H1 (cell line): ENCODE measurements at regions not wholly inside any gene's neighbourhood (a gene's known extent, or its start where the extent isn't known, plus 50 kb on each side); places are given as distances from the start of the nearest gene placed in this dataset.

Source experiments
- CTCF ChIA-PET: fragments of 300-600 bp; sonication (Branson Sonifier 250); formaldehyde crosslinking; loops from one replicate; lab custom pipeline; 2021; ENCODE audit not compliant: partially characterized antibody; lab: Charles Lee
- POLR2A ChIA-PET: fragments of 300-600 bp; sonication (Branson Sonifier 250); formaldehyde crosslinking; loops from one replicate; lab custom pipeline; 2021; ENCODE audit warnings: inconsistent platforms; ENCODE audit not compliant: partially characterized antibody; lab: Charles Lee
- DNase-seq, 2 experiments: peaks; one replicate each; pipeline versions ENCODE4 v3.0.0 to v3.0.0-alpha.2; 2010 to 2022; ENCODE audit warnings: low spot score in 2 of 2, low read depth in 1 of 2, mixed read lengths in 1 of 2
- FAIRE-seq: peaks from 2 replicates; lab custom pipeline; 2011; peaks lifted over from hg19 to GRCh38; lab: Jason Lieb, UNC
- H2AFZ ChIP-seq: 2 replicates; pipeline ENCODE4 v1.8.1; 2012; ENCODE audit warnings: low read length, inconsistent platforms
- H2AK5ac ChIP-seq: 2 replicates; pipeline ENCODE4 v1.6.1; 2013; ENCODE audit warnings: low read depth, low read length
- H2BK120ac ChIP-seq: replicated peaks from 2 replicates; pipeline ENCODE3; 2013; ENCODE audit warnings: low read depth, low read length, inconsistent platforms
- H2BK12ac ChIP-seq: 2 replicates; pipeline ENCODE4 v1.6.1; 2013; ENCODE audit warnings: low read depth, low read length
- H2BK15ac ChIP-seq: 2 replicates; pipeline ENCODE4 v1.6.1; 2013; ENCODE audit warnings: low read length
- H2BK20ac ChIP-seq: 2 replicates; pipeline ENCODE4 v1.6.1; 2013; ENCODE audit warnings: low read length
- H2BK5ac ChIP-seq: 2 replicates; pipeline ENCODE4 v1.6.1; 2013; ENCODE audit warnings: low read depth, low read length
- H3K14ac ChIP-seq: 2 replicates; pipeline ENCODE4 v1.6.1; 2013; ENCODE audit warnings: inconsistent platforms; ENCODE audit not compliant: insufficient read length
- H3K18ac ChIP-seq: 2 replicates; pipeline ENCODE4 v1.6.1; 2013; ENCODE audit warnings: low read length; ENCODE audit errors: extremely low read depth
- H3K23ac ChIP-seq: 2 replicates; pipeline ENCODE4 v1.6.1; 2013; ENCODE audit warnings: inconsistent platforms; ENCODE audit not compliant: insufficient read length
- H3K23me2 ChIP-seq: 2 replicates; pipeline ENCODE4 v1.6.1; 2013; ENCODE audit warnings: low read depth, low read length
- H3K27ac ChIP-seq: 2 replicates; pipeline ENCODE4 v1.6.1; 2011; ENCODE audit warnings: low read depth, low read length, inconsistent platforms
- H3K27me3 ChIP-seq, 4 experiments: replicated peaks in 1 of 4; 1 replicate in 1 of 4; 2 replicates in 3 of 4; pipeline versions ENCODE4 v1.6.1 to v1.8.1; 2011 to 2013; ENCODE audit warnings: low read length in 3 of 4, mild to moderate bottlenecking in 3 of 4, inconsistent platforms in 2 of 4, mixed read lengths in 2 of 4, moderate library complexity in 1 of 4; ENCODE audit not compliant: control insufficient read depth in 3 of 4, insufficient read depth in 3 of 4; ENCODE audit errors: extremely low read depth in 1 of 4
- H3K36me3 ChIP-seq, 4 experiments: 2 replicates each; pipeline versions ENCODE4 v1.6.1 to v1.8.1; 2011 to 2013; ENCODE audit warnings: mild to moderate bottlenecking in 4 of 4, low read length in 3 of 4, moderate library complexity in 2 of 4, control low read depth in 1 of 4, inconsistent platforms in 1 of 4; ENCODE audit not compliant: insufficient read depth in 4 of 4, control insufficient read depth in 2 of 4
- H3K4ac ChIP-seq: replicated peaks from 2 replicates; pipeline ENCODE3; 2013; ENCODE audit warnings: low read length, low read depth, mixed read lengths, inconsistent platforms; ENCODE audit not compliant: insufficient read length
- H3K4me1 ChIP-seq, 4 experiments: replicated peaks in 1 of 4; 1 replicate in 1 of 4; 2 replicates in 3 of 4; pipeline versions ENCODE4 v1.6.1 to v1.8.1; 2011 to 2013; ENCODE audit warnings: low read length in 3 of 4, inconsistent platforms in 2 of 4, mixed read lengths in 1 of 4; ENCODE audit not compliant: insufficient read depth in 4 of 4, control insufficient read depth in 3 of 4
- H3K4me2 ChIP-seq, 2 experiments: 2 replicates each; pipeline versions ENCODE4 v1.6.1 to v1.8.1; 2011 to 2013; ENCODE audit warnings: low read depth in 2 of 2, low read length in 2 of 2, control low read depth in 1 of 2, inconsistent platforms in 1 of 2, mild to moderate bottlenecking in 1 of 2; ENCODE audit not compliant: insufficient read depth in 1 of 2
- H3K4me3 ChIP-seq, 4 experiments: fragments of 200-600, 300-600 bp in 1 of 4; sonication (generic), shearing (Covaris generic), sonication (Bioruptor Twin) in 1 of 4; 2 replicates each; pipeline versions ENCODE4 v1.5.1 to v1.8.1; 2011 to 2016; ENCODE audit warnings: low read length in 4 of 4, low read depth in 3 of 4, control low read depth in 2 of 4, inconsistent platforms in 2 of 4, mild to moderate bottlenecking in 2 of 4, mixed read lengths in 1 of 4, moderate library complexity in 1 of 4; ENCODE audit not compliant: insufficient read depth in 2 of 4; ENCODE audit errors: extremely low read depth in 1 of 4
- H3K56ac ChIP-seq: replicated peaks from 2 replicates; pipeline ENCODE3; 2013; ENCODE audit warnings: low read depth, mild to moderate bottlenecking, mixed read lengths, low read length, inconsistent platforms; ENCODE audit not compliant: insufficient read length
- H3K79me1 ChIP-seq: 2 replicates; pipeline ENCODE4 v1.6.1; 2013; ENCODE audit warnings: low read depth, low read length, control low read depth
- H3K79me2 ChIP-seq, 2 experiments: 2 replicates each; pipeline versions ENCODE4 v1.6.1 to v1.8.1; 2012 to 2013; ENCODE audit warnings: low read length in 2 of 2, mild to moderate bottlenecking in 2 of 2, inconsistent platforms in 1 of 2; ENCODE audit not compliant: insufficient read depth in 2 of 2, control insufficient read depth in 1 of 2
- H3K9ac ChIP-seq, 4 experiments: replicated peaks in 1 of 4; 1 replicate in 1 of 4; 2 replicates in 3 of 4; pipeline versions ENCODE4 v1.6.1 to v1.8.1; 2011 to 2013; ENCODE audit warnings: low read depth in 3 of 4, low read length in 3 of 4, control low read depth in 2 of 4, mild to moderate bottlenecking in 2 of 4, moderate library complexity in 2 of 4, inconsistent platforms in 1 of 4; ENCODE audit errors: extremely low read depth in 1 of 4
- H3K9me3 ChIP-seq, 2 experiments: 2 replicates each; pipeline versions ENCODE4 v1.6.1 to v1.8.1; 2012 to 2013; ENCODE audit warnings: mild to moderate bottlenecking in 2 of 2, moderate library complexity in 2 of 2, control low read depth in 1 of 2, inconsistent platforms in 1 of 2, low read depth in 1 of 2, low read length in 1 of 2, mixed read lengths in 1 of 2; ENCODE audit not compliant: insufficient read depth in 2 of 2
- H4K20me1 ChIP-seq, 2 experiments: replicated peaks in 1 of 2; 2 replicates each; pipeline versions ENCODE3 to v1.8.1; 2011 to 2013; ENCODE audit warnings: inconsistent platforms in 2 of 2, low read length in 2 of 2, mild to moderate bottlenecking in 1 of 2; ENCODE audit not compliant: insufficient read depth in 2 of 2, control insufficient read depth in 1 of 2
- H4K5ac ChIP-seq: 2 replicates; pipeline ENCODE4 v1.6.1; 2013; ENCODE audit warnings: low read length, low read depth, mixed read lengths, inconsistent platforms; ENCODE audit not compliant: insufficient read length
- H4K8ac ChIP-seq: 2 replicates; pipeline ENCODE4 v1.8.0; 2013; ENCODE audit warnings: mild to moderate bottlenecking, moderate library complexity, low read length, inconsistent platforms; ENCODE audit not compliant: insufficient read depth; ENCODE audit errors: extremely low read depth
- H4K91ac ChIP-seq: replicated peaks from 2 replicates; pipeline ENCODE3; 2013; ENCODE audit warnings: low read length, mixed read lengths, inconsistent platforms; ENCODE audit not compliant: insufficient read length
- CHD2 ChIP-seq: IDR thresholded peaks from 2 replicates; pipeline ENCODE4 v1.6.1; 2012; ENCODE audit warnings: low read length, improper control_type of control experiment
- CREB1 ChIP-seq: IDR thresholded peaks from 2 replicates; pipeline ENCODE4 v1.6.1; 2012; ENCODE audit warnings: inconsistent platforms
- FOSL1 ChIP-seq: IDR thresholded peaks from 2 replicates; pipeline ENCODE4 v1.6.1; 2011; ENCODE audit warnings: mild to moderate bottlenecking, low read depth, low read length, moderate library complexity; ENCODE audit not compliant: insufficient read depth
- GABPA ChIP-seq: IDR thresholded peaks from 2 replicates; pipeline ENCODE4 v1.6.1; 2011; ENCODE audit warnings: mild to moderate bottlenecking, low read length, moderate library complexity, borderline replicate concordance; ENCODE audit not compliant: insufficient read depth
- JUN ChIP-seq: IDR thresholded peaks from 2 replicates; pipeline ENCODE4 v1.6.1; 2011; ENCODE audit warnings: low read depth, mild to moderate bottlenecking, improper control_type of control experiment, low read length
- PHF8 ChIP-seq: fragments of 200-600 bp; sonication (generic); conservative IDR thresholded peaks from 2 replicates; pipeline ENCODE4 v1.7.1; 2012; ENCODE audit warnings: low read depth, mild to moderate bottlenecking, inconsistent platforms, low read length, moderate library complexity
- SIX5 ChIP-seq: IDR thresholded peaks from 2 replicates; pipeline ENCODE4 v1.6.1; 2011; ENCODE audit warnings: mild to moderate bottlenecking, low read depth, low read length
- SP1 ChIP-seq: IDR thresholded peaks from 2 replicates; pipeline ENCODE4 v1.6.1; 2011; ENCODE audit warnings: low read depth, low read length
- SRF ChIP-seq: IDR thresholded peaks from 2 replicates; pipeline ENCODE4 v1.6.1; 2011; ENCODE audit warnings: mild to moderate bottlenecking, low read depth, low read length, moderate library complexity
- SUZ12 ChIP-seq: fragments of 200-600 bp; sonication (generic); IDR thresholded peaks from 2 replicates; pipeline ENCODE4 v1.6.1; 2012; ENCODE audit warnings: mild to moderate bottlenecking, inconsistent platforms, low read length, moderate library complexity, mixed read lengths
- TAF7 ChIP-seq: optimal IDR thresholded peaks from 2 replicates; pipeline ENCODE3; 2011; ENCODE audit warnings: low read depth, mild to moderate bottlenecking, inconsistent platforms, low read length, moderate library complexity, borderline replicate concordance
- WGBS, 2 experiments: shearing (Covaris generic) in 1 of 2; methylation state at CpG; one replicate each; pipeline versions ENCODE4 v1.1.6 to v1.1.7; 2013 to 2015; ENCODE audit warnings: low lambda C conversion rate in 2 of 2, mixed read lengths in 2 of 2, inconsistent platforms in 1 of 2, low coverage in 1 of 2, missing lambda C conversion rate in 1 of 2; ENCODE audit not compliant: insufficient replicate concordance in 2 of 2, insufficient coverage in 1 of 2, insufficient read length in 1 of 2; ENCODE audit errors: extremely low coverage in 1 of 2, missing lambda C conversion rate in 1 of 2; 5-methylcytosine and 5-hydroxymethylcytosine counted together
- TF ChIP-seq, protein P1 (sequence below): IDR thresholded peaks from 2 replicates; pipeline ENCODE4 v1.6.1; 2012; ENCODE audit warnings: low read length, inconsistent platforms
- TF ChIP-seq, protein P2 (sequence below): IDR thresholded peaks from 2 replicates; pipeline ENCODE4 v1.6.1; 2011; ENCODE audit warnings: low read depth, mild to moderate bottlenecking, low read length; ENCODE audit not compliant: insufficient read depth

DNA sequence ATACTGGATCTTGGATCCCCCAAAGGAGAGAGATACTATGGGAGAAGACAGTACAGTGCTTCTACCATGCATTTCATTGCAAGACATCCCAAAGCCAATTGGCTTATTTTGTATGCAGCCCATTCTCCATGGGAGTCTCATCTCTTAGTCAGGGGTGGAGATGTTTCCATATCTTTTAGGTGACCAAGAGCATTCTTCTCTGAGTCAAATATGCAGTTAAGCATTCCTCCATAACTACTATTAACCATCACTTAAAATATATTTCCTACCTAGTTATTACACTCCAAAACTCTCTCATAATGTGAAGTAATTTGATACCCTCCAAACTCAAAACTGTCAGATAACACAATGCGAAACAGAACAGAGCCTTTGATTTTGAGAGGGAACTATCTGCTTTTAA is 542.6 kb downstream of the HDGFL1 start:
- Histone ChIP-seq H3K4me1 (no peaks in the 10 kb centered on the region), H2BK120ac (no peak overlapping the region), H3K4me2 (no peak overlapping the region), H2AK5ac (no peak overlapping the region), H2BK15ac (no peak overlapping the region), H3K27ac (no peak overlapping the region), H3K9ac (no peak overlapping the region), H3K79me1 (no peaks in the 10 kb centered on the region), H3K36me3 (no peaks in the 10 kb centered on the region), H2BK20ac (no peak overlapping the region), H3K27me3 (no peaks in the 10 kb centered on the region), H3K4me3 (no peak overlapping the region), H3K56ac (no peak overlapping the region), H3K23me2 (no peaks in the 10 kb centered on the region), H4K20me1 (no peaks in the 10 kb centered on the region), H4K5ac (no peak overlapping the region), H3K4ac (no peak overlapping the region), H4K8ac (no peak overlapping the region), H3K23ac (no peak overlapping the region), H3K14ac (no peak overlapping the region), H2BK5ac (no peak overlapping the region), H2AFZ (no peak overlapping the region), H2BK12ac (no peak overlapping the region), H3K9me3 (peaks cover 6 to 15% of the 10 kb centered on the region in 2 experiments; a peak in 3 of 4 replicates), H4K91ac (no peak overlapping the region), H3K79me2 (no peaks in the 10 kb centered on the region), H3K18ac (no peak overlapping the region)
- FAIRE-seq (no peak), DNase-seq (no peak)
- ChIA-PET CTCF (no interaction called here), POLR2A (no interaction called here)
- 100% methylated on average over 1 of the region's 1 CpG; no CpG with 5 or more reads in 1 of the 2 experiments for WGBS, 2 experiments
- TF ChIP-seq JUN, result no peak
- TF ChIP-seq CREB1, result no peak
- no peak for TF ChIP-seq SRF
- no peak for TF ChIP-seq SP1
- TF ChIP-seq, protein P1, sequence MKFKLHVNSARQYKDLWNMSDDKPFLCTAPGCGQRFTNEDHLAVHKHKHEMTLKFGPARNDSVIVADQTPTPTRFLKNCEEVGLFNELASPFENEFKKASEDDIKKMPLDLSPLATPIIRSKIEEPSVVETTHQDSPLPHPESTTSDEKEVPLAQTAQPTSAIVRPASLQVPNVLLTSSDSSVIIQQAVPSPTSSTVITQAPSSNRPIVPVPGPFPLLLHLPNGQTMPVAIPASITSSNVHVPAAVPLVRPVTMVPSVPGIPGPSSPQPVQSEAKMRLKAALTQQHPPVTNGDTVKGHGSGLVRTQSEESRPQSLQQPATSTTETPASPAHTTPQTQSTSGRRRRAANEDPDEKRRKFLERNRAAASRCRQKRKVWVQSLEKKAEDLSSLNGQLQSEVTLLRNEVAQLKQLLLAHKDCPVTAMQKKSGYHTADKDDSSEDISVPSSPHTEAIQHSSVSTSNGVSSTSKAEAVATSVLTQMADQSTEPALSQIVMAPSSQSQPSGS, result no peak
- no peak for TF ChIP-seq PHF8
- no peak for TF ChIP-seq TAF7
- no peak for TF ChIP-seq SUZ12
- TF ChIP-seq GABPA, result no peak
- TF ChIP-seq CHD2, result no peak
- TF ChIP-seq SIX5, result no peak
- TF ChIP-seq, protein P2, sequence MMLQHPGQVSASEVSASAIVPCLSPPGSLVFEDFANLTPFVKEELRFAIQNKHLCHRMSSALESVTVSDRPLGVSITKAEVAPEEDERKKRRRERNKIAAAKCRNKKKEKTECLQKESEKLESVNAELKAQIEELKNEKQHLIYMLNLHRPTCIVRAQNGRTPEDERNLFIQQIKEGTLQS, result no peak
- no peak for TF ChIP-seq FOSL1
